ENCODE measurements at regions not wholly inside any gene's neighbourhood (a gene's known extent, or its start where the extent isn't known, plus 50 kb on each side); places are given as distances from the start of the nearest gene placed in this dataset.

DNA sequence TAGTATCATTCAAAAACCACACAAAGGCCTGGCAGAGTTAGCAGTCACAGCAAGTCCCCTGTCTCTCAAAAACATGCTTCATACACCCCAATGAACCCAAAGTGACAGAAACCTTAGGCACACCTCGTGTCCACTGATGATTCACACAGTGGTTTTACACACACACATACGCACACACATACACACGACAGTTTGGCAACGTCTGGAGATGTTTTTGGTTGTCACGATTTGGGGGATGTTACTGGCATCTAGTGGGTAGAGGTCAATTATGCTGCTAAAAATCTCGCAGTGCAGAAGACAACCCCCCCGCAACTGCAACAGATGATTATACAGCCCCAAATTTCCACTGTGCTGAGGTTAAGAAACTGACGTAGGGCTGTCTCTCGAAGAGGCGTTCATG, 72.9 kb upstream of the PARD3B start:
- no peak for DNase-seq
- no peaks in the 10 kb centered on the region for H3K9me3 ChIP-seq
- no peaks in the 10 kb centered on the region for H3K27me3 ChIP-seq (ENCODE audit: low read depth)
- ATAC-seq = no peak
- H3K36me3 ChIP-seq = no peaks in the 10 kb centered on the region
- no peak overlapping the region for H3K4me3 ChIP-seq
- intact Hi-C loops (cut with DNase I) = no loop called here
- TF ChIP-seq, protein P1, sequence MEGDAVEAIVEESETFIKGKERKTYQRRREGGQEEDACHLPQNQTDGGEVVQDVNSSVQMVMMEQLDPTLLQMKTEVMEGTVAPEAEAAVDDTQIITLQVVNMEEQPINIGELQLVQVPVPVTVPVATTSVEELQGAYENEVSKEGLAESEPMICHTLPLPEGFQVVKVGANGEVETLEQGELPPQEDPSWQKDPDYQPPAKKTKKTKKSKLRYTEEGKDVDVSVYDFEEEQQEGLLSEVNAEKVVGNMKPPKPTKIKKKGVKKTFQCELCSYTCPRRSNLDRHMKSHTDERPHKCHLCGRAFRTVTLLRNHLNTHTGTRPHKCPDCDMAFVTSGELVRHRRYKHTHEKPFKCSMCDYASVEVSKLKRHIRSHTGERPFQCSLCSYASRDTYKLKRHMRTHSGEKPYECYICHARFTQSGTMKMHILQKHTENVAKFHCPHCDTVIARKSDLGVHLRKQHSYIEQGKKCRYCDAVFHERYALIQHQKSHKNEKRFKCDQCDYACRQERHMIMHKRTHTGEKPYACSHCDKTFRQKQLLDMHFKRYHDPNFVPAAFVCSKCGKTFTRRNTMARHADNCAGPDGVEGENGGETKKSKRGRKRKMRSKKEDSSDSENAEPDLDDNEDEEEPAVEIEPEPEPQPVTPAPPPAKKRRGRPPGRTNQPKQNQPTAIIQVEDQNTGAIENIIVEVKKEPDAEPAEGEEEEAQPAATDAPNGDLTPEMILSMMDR (IDR thresholded peaks at IDR 0.05) = no peak
- no peak overlapping the region for H3K27ac ChIP-seq
- H3K4me1 ChIP-seq = no peaks in the 10 kb centered on the region

GRCh38 chr2:204473224-204473623, 72.1 kb upstream of the PARD3B start:
- Histone ChIP-seq H3K36me3 (no peaks in the 10 kb centered on the region), H3K4me3 (no peak overlapping the region), H3K27ac (no peak overlapping the region), H3K27me3 (ENCODE audit: low read depth) (no peaks in the 10 kb centered on the region), H3K4me1 (no peaks in the 10 kb centered on the region), H3K9me3 (no peaks in the 10 kb centered on the region)
- ATAC-seq (no peak), DNase-seq (no peak)
- TF ChIP-seq, protein P1 (IDR thresholded peaks at IDR 0.05) = no peak
- intact Hi-C loops (cut with DNase I) = no loop called here

DNA sequence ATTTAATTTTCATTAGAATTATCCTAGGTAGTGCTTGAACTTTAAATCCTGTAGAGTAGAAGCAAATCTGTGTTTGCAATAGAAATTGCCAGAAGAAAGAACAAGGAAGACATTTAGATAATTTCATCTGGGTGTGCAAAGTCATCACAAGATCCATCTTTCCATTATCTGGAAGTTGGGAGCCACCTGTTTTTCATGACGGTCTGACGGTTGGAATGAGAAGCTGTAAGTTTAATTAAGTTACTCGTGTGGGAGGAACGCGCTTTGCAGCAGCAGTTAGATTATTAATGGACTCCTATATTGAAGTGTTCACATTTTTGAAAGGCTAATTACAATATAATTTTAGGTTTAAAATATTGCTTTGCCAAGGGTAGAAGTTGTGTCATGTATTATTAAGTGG, 69.9 kb upstream of the PARD3B start:
- H3K4me3 ChIP-seq = no peak overlapping the region
- no peak for ATAC-seq
- H3K27me3 ChIP-seq (ENCODE audit: low read depth) = no peaks in the 10 kb centered on the region
- no peaks in the 10 kb centered on the region for H3K4me1 ChIP-seq
- no peaks in the 10 kb centered on the region for H3K36me3 ChIP-seq
- H3K9me3 ChIP-seq = no peaks in the 10 kb centered on the region
- H3K27ac ChIP-seq = no peak overlapping the region
- no peak for DNase-seq
- intact Hi-C loops (cut with DNase I) = no loop called here
- TF ChIP-seq, protein P1 (IDR thresholded peaks at IDR 0.05) = no peak

DNA sequence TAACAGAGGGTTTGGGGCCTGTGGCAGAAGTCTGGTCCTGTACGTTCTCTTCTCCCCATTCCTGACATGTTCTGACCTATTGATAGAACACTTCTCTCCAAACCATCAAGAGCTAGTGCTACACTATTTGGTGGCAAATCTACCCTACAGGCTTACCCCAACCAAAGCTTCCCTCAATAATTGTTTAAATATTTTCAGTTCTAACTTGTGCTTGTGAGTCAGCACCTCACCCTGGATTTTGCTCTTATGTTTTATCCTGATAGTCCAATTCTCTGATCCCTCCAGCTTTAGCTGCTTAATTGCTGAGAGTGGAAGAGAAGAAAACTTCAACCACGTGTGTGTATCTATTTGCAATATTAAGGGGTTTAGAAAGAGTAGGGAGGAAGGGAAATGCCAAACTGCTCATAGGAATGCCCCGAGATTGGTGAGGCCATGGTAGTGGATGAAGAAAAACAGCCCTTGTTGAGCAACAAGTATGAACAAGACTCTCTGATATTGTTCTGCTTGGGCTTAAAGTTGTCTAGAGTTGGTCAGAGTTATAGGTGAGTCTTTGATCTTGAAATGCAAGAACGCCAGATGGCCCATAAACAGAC, 67.8 kb upstream of the PARD3B start:
- DNase-seq (no peak), ATAC-seq (no peak)
- H3K27me3 ChIP-seq (ENCODE audit: low read depth) = no peaks in the 10 kb centered on the region
- H3K27ac ChIP-seq = no peak overlapping the region
- intact Hi-C loops (cut with DNase I) = no loop called here
- no peaks in the 10 kb centered on the region for H3K9me3 ChIP-seq
- H3K4me1 ChIP-seq = no peaks in the 10 kb centered on the region
- TF ChIP-seq, protein P1 (IDR thresholded peaks at IDR 0.05) = no peak
- H3K4me3 ChIP-seq = no peak overlapping the region
- H3K36me3 ChIP-seq = no peaks in the 10 kb centered on the region

DNA sequence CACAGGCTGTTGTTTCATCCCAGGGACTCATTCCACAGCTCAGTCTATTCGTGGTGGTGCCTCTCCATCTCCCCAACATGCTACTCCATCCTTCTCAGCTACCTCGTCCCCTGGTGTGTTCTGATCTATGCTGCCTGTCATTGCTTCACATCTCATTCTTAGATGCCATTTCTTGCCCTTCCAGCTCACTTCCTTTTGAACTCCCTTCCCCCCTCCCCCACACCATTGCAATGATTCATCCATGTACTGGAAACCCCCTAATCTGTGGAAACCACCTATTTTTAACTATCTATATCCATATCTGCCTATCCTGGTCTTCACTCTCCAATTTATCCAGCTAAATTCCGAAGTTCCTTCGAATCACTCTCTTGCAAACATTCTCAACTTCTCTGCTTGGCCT, 65.7 kb upstream of the PARD3B start:
- TF ChIP-seq, protein P1 (IDR thresholded peaks at IDR 0.05) = no peak
- intact Hi-C loops (cut with DNase I) = no loop called here
- Histone ChIP-seq H3K9me3 (no peaks in the 10 kb centered on the region), H3K4me1 (no peaks in the 10 kb centered on the region), H3K27ac (no peak overlapping the region), H3K27me3 (ENCODE audit: low read depth) (no peaks in the 10 kb centered on the region), H3K36me3 (no peaks in the 10 kb centered on the region), H3K4me3 (no peak overlapping the region)
- DNase-seq (no peak), ATAC-seq (no peak)

GRCh38 chr2:204480676-204481075, 64.6 kb upstream of the PARD3B start:
- no peak overlapping the region for H3K27ac ChIP-seq
- no peaks in the 10 kb centered on the region for H3K9me3 ChIP-seq
- no peaks in the 10 kb centered on the region for H3K36me3 ChIP-seq
- ATAC-seq (no peak), DNase-seq (no peak)
- no peaks in the 10 kb centered on the region for H3K4me1 ChIP-seq
- TF ChIP-seq, protein P1 (IDR thresholded peaks at IDR 0.05) = no peak
- intact Hi-C loops (cut with DNase I) = no loop called here
- H3K27me3 ChIP-seq (ENCODE audit: low read depth) = no peaks in the 10 kb centered on the region
- H3K4me3 ChIP-seq = no peak overlapping the region
